ENCODE measurements at regions not wholly inside any gene's neighbourhood (a gene's known extent, or its start where the extent isn't known, plus 50 kb on each side); places are given as distances from the start of the nearest gene placed in this dataset.
A peak's percentile ranks its signal among the peaks of the same experiment; 100 is the strongest.

- no peak for TF ChIP-seq CTCF (IDR thresholded peaks at IDR 0.05; ENCODE audit: borderline replicate concordance, insufficient read depth, low read depth, low read length)
- H3K4me3 ChIP-seq (ENCODE audit: low read depth, low read length) = peak overlapping the region; percentile 74
Observed at GRCh38 chr13:50125554-50126262, 110.5 kb downstream of the KCNRG start.

GRCh38 chr13:50126263-50126992, 111.2 kb downstream of the KCNRG start:
- peak overlapping the region; percentile 74 for H3K4me3 ChIP-seq (ENCODE audit: low read depth, low read length)
- no peak for TF ChIP-seq CTCF (IDR thresholded peaks at IDR 0.05; ENCODE audit: borderline replicate concordance, insufficient read depth, low read depth, low read length)

- no peak overlapping the region for H3K4me3 ChIP-seq (ENCODE audit: low read depth, low read length)
- no peak for TF ChIP-seq CTCF (IDR thresholded peaks at IDR 0.05; ENCODE audit: borderline replicate concordance, insufficient read depth, low read depth, low read length)
Observed at GRCh38 chr13:50126993-50127725, 111.9 kb downstream of the KCNRG start.

- TF ChIP-seq CTCF (IDR thresholded peaks at IDR 0.05; ENCODE audit: borderline replicate concordance, insufficient read depth, low read depth, low read length) = no peak
Observed at GRCh38 chr13:50127726-50128291, 112.6 kb downstream of the KCNRG start.

GRCh38 chr13:50128428-50128931, 113.2 kb downstream of the KCNRG start:
- TF ChIP-seq CTCF (IDR thresholded peaks at IDR 0.05; ENCODE audit: borderline replicate concordance, insufficient read depth, low read depth, low read length) = no peak
- no peak overlapping the region for H3K4me3 ChIP-seq (ENCODE audit: low read depth, low read length)

More at GRCh38 chr13:50127726-50128291, 112.6 kb downstream of the KCNRG start:
- H3K4me3 ChIP-seq (ENCODE audit: low read depth, low read length) = no peak overlapping the region

GRCh38 chr13:50129081-50129705, 113.9 kb downstream of the KCNRG start:
- no peak for TF ChIP-seq CTCF (IDR thresholded peaks at IDR 0.05; ENCODE audit: borderline replicate concordance, insufficient read depth, low read depth, low read length)
- no peak overlapping the region for H3K4me3 ChIP-seq (ENCODE audit: low read depth, low read length)
